COLO668 (cell line): ENCODE measurements at regions not wholly inside any gene's neighbourhood (a gene's known extent, or its start where the extent isn't known, plus 50 kb on each side); places are given as distances from the start of the nearest gene placed in this dataset.
A peak's percentile ranks its signal among the peaks of the same experiment; 100 is the strongest.

Experiments
- DNase-seq: peaks from one replicate; lab custom pipeline; 2025; ENCODE audit not compliant: unreplicated experiment; lab: John Stamatoyannopoulos, UW

- DNase-seq = no peak
Measured at GRCh38 chr3:117631781-117632180, 922.2 kb downstream of the TUSC7 start.

GRCh38 chr3:117632191-117632590 lies 922.6 kb downstream of the TUSC7 start:
- DNase-seq = no peak

- no peak for DNase-seq
Measured at GRCh38 chr3:117633207-117633606, 923.6 kb downstream of the TUSC7 start.

- no peak for DNase-seq
Measured at GRCh38 chr3:117637666-117638065, 928.1 kb downstream of the TUSC7 start.

- no peak for DNase-seq
Measured at GRCh38 chr3:117644203-117644602, 934.6 kb downstream of the TUSC7 start.

- peak; percentile 1 for DNase-seq
Measured at GRCh38 chr3:117645561-117646242, 936.1 kb downstream of the TUSC7 start.

- no peak for DNase-seq
Measured at GRCh38 chr3:117647435-117647834, 937.9 kb downstream of the TUSC7 start.

- DNase-seq = no peak
Measured at GRCh38 chr3:117651246-117651645, 941.7 kb downstream of the TUSC7 start.

- DNase-seq = no peak
Measured at GRCh38 chr3:117656391-117656790, 946.8 kb downstream of the TUSC7 start.

- no peak for DNase-seq
Measured at GRCh38 chr3:117657278-117657677, 947.7 kb downstream of the TUSC7 start.

GRCh38 chr3:117660941-117661817 lies 951.6 kb downstream of the TUSC7 start:
- DNase-seq = no peak

- DNase-seq = no peak
Measured at GRCh38 chr3:117661818-117662095, 952.2 kb downstream of the TUSC7 start.

GRCh38 chr3:117665296-117665695 lies 955.7 kb downstream of the TUSC7 start:
- peak; percentile 51 for DNase-seq

- DNase-seq = no peak
Measured at GRCh38 chr3:117666325-117666724, 956.7 kb downstream of the TUSC7 start.

- DNase-seq = no peak
Measured at GRCh38 chr3:117666812-117667211, 957.2 kb downstream of the TUSC7 start.

- DNase-seq = no peak
Measured at GRCh38 chr3:117669774-117670173, 960.2 kb downstream of the TUSC7 start.

GRCh38 chr3:117671722-117672318 lies 962.2 kb downstream of the TUSC7 start:
- no peak for DNase-seq

GRCh38 chr3:117674321-117674720 lies 964.7 kb downstream of the TUSC7 start:
- no peak for DNase-seq

- no peak for DNase-seq
Measured at GRCh38 chr3:117681619-117682018, 972.0 kb downstream of the TUSC7 start.

GRCh38 chr3:117687096-117687495 lies 977.5 kb downstream of the TUSC7 start:
- no peak for DNase-seq

GRCh38 chr3:117688583-117688982 lies 979.0 kb downstream of the TUSC7 start:
- peak; percentile 14 for DNase-seq

- no peak for DNase-seq
Measured at GRCh38 chr3:117691526-117691925, 981.9 kb downstream of the TUSC7 start.
